GM23338 (cell line): ENCODE measurements at regions not wholly inside any gene's neighbourhood (a gene's known extent, or its start where the extent isn't known, plus 50 kb on each side); places are given as distances from the start of the nearest gene placed in this dataset.

Experiments used
- CREB1 ChIP-seq: fragments of 250-450 bp; sonication (Bioruptor Pico); IDR thresholded peaks from 2 replicates; pipeline ENCODE4 v1.5.0; 2020; ENCODE audit warnings: low read depth, mild to moderate bottlenecking, moderate library complexity
- EZH2 ChIP-seq: fragments of 200-600 bp; sonication (generic); IDR thresholded peaks from one replicate; pipeline ENCODE4 v1.8.0; 2017; ENCODE audit warnings: antibody characterized with exemption, mild to moderate bottlenecking, low read depth; ENCODE audit not compliant: unreplicated experiment
- EZH2phosphoT487 ChIP-seq: fragments of 200-600 bp; sonication (generic); IDR thresholded peaks from one replicate; pipeline ENCODE4 v1.8.1; 2018; ENCODE audit warnings: antibody characterized with exemption; ENCODE audit not compliant: unreplicated experiment
- JUNB ChIP-seq: IDR thresholded peaks from one replicate; pipeline ENCODE4 v1.6.1; 2016; ENCODE audit warnings: antibody characterized with exemption; ENCODE audit not compliant: unreplicated experiment
- POLR2AphosphoS5 ChIP-seq: IDR thresholded peaks from 2 replicates; pipeline ENCODE4 v1.6.1; 2016; ENCODE audit warnings: antibody characterized with exemption, low read depth
- REST ChIP-seq: IDR thresholded peaks from one replicate; pipeline ENCODE4 v1.6.1; 2018; ENCODE audit warnings: antibody characterized with exemption; ENCODE audit not compliant: unreplicated experiment
- STAT1 ChIP-seq: IDR thresholded peaks from one replicate; pipeline ENCODE4 v1.6.1; 2016; ENCODE audit warnings: antibody characterized with exemption; ENCODE audit not compliant: unreplicated experiment
- ZNF331 ChIP-seq: fragments of 250-450 bp; sonication (Bioruptor Pico); IDR thresholded peaks from 2 replicates; pipeline ENCODE4 v1.5.0; 2020; ENCODE audit warnings: low read depth, mild to moderate bottlenecking, moderate library complexity
- TF ChIP-seq, protein P1 (sequence below), 2 experiments: fragments of 200-600 bp in 1 of 2; sonication (generic) in 1 of 2; conservative IDR thresholded peaks; 2 replicates each; pipeline versions ENCODE4 v1.5.1 to v1.6.1; 2016 to 2017; ENCODE audit warnings: antibody characterized with exemption in 2 of 2, low read depth in 2 of 2, mild to moderate bottlenecking in 2 of 2, moderate library complexity in 1 of 2

DNA sequence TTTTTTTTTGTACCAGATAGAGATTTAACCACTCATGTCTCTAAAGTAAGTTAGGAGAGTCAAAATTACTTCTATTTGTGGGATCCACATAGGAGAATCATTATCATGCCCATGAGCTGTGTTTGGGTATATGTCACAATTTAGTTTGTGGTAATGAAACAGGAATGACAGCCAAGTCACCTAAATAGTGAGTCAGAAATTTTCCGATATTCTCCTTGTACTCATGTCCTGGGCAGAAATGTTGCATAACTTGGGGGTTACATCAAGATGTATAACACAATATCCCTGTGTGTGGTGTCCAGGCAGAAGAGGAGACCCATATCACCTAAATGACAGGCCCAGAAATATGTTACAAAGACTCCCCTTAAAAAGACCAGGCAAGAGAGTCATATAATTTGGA lies 1181.4 kb upstream of the AMELY start:
- no peak for TF ChIP-seq POLR2AphosphoS5
- TF ChIP-seq, protein P1, sequence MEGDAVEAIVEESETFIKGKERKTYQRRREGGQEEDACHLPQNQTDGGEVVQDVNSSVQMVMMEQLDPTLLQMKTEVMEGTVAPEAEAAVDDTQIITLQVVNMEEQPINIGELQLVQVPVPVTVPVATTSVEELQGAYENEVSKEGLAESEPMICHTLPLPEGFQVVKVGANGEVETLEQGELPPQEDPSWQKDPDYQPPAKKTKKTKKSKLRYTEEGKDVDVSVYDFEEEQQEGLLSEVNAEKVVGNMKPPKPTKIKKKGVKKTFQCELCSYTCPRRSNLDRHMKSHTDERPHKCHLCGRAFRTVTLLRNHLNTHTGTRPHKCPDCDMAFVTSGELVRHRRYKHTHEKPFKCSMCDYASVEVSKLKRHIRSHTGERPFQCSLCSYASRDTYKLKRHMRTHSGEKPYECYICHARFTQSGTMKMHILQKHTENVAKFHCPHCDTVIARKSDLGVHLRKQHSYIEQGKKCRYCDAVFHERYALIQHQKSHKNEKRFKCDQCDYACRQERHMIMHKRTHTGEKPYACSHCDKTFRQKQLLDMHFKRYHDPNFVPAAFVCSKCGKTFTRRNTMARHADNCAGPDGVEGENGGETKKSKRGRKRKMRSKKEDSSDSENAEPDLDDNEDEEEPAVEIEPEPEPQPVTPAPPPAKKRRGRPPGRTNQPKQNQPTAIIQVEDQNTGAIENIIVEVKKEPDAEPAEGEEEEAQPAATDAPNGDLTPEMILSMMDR (conservative IDR thresholded peaks at IDR 0.05; ENCODE audit: low read depth in 2 of 2), result no peak
- no peak for TF ChIP-seq CREB1 (CRISPR knock-in tag)
- no peak for TF ChIP-seq ZNF331 (CRISPR knock-in tag)
- no peak for TF ChIP-seq REST
- TF ChIP-seq EZH2, result no peak
- no peak for TF ChIP-seq EZH2phosphoT487
- no peak for TF ChIP-seq JUNB
- TF ChIP-seq STAT1, result no peak
